Activated CD4-positive, alpha-beta T cell treated with anti-CD3 and anti-CD28 coated beads, Interleukin-2, amount 10 ng/mL, durations not matched to agents 7 days and 5 days (primary cell): ENCODE measurements at regions not wholly inside any gene's neighbourhood (a gene's known extent, or its start where the extent isn't known, plus 50 kb on each side); places are given as distances from the start of the nearest gene placed in this dataset.
"Not testable (repeated sequence)": the region's sequence is repeated elsewhere in the genome, so short reads cannot be mapped to it uniquely, and the experiment has no call there.

ENCODE experiments used
- CTCF ChIA-PET: fragments of 350-600 bp; sonication (Branson Sonifier 250); formaldehyde crosslinking; loops from one replicate; lab custom pipeline; 2021; ENCODE audit warnings: antibody characterized with exemption; lab: Charles Lee
- POLR2A ChIA-PET: fragments of 350-600 bp; sonication (Branson Sonifier 250); formaldehyde crosslinking; loops from one replicate; lab custom pipeline; 2021; ENCODE audit warnings: antibody characterized with exemption; lab: Charles Lee
- DNase-seq: peaks from one replicate; pipeline ENCODE4 v3.0.0-alpha.2; 2020
- H3K27ac Mint-ChIP-seq: one replicate; pipeline ENCODE4 v1.8.0; 2021; ENCODE audit warnings: mild to moderate bottlenecking, moderate library complexity, mixed read lengths
- H3K27me3 Mint-ChIP-seq: one replicate; pipeline ENCODE4 v1.8.0; 2021; ENCODE audit warnings: mixed read lengths
- H3K36me3 Mint-ChIP-seq: one replicate; pipeline ENCODE4 v1.8.0; 2021; ENCODE audit warnings: low read depth, mixed read lengths
- H3K4me1 Mint-ChIP-seq: one replicate; pipeline ENCODE4 v1.8.0; 2021; ENCODE audit warnings: mixed read lengths
- H3K4me3 Mint-ChIP-seq: one replicate; pipeline ENCODE4 v1.8.0; 2021; ENCODE audit warnings: mild to moderate bottlenecking, moderate library complexity, mixed read lengths
- H3K9me3 Mint-ChIP-seq: one replicate; pipeline ENCODE4 v1.8.0; 2021; ENCODE audit warnings: mixed read lengths

GRCh38 chr16:47872225-47872624 lies 283.6 kb downstream of the ABCC12 start:
- no peaks in the 10 kb centered on the region for H3K4me1 Mint-ChIP-seq
- ChIA-PET CTCF (no interaction called here), POLR2A (no interaction called here)
- no peaks in the 10 kb centered on the region for H3K9me3 Mint-ChIP-seq
- no peak overlapping the region for H3K4me3 Mint-ChIP-seq
- H3K27me3 Mint-ChIP-seq = no peaks in the 10 kb centered on the region
- H3K27ac Mint-ChIP-seq = no peak overlapping the region
- DNase-seq = no peak
- no peaks in the 10 kb centered on the region for H3K36me3 Mint-ChIP-seq

- no peak overlapping the region for H3K27ac Mint-ChIP-seq
- CTCF ChIA-PET = interaction anchor here (1.5 kb wide), 1 partner anchor 9 kb away, joined by 5 read pairs; no protein-coding TSS in a partner anchor
- H3K36me3 Mint-ChIP-seq = no peaks in the 10 kb centered on the region
- no peak overlapping the region for H3K4me3 Mint-ChIP-seq
- no peaks in the 10 kb centered on the region for H3K9me3 Mint-ChIP-seq
- no peaks in the 10 kb centered on the region for H3K27me3 Mint-ChIP-seq
- POLR2A ChIA-PET = no interaction called here
- H3K4me1 Mint-ChIP-seq = no peaks in the 10 kb centered on the region
- no peak for DNase-seq
Measured at GRCh38 chr16:47866423-47866822, 289.4 kb downstream of the ABCC12 start.

- Mint-ChIP-seq H3K4me3 (no peak overlapping the region), H3K4me1 (no peaks in the 10 kb centered on the region), H3K9me3 (no peaks in the 10 kb centered on the region), H3K36me3 (no peaks in the 10 kb centered on the region), H3K27ac (no peak overlapping the region), H3K27me3 (no peaks in the 10 kb centered on the region)
- POLR2A ChIA-PET = no interaction called here
- CTCF ChIA-PET = no interaction called here
- no peak for DNase-seq
Measured at GRCh38 chr16:47865337-47865855, 290.4 kb downstream of the ABCC12 start.

- CTCF ChIA-PET, POLR2A ChIA-PET, H3K4me1 Mint-ChIP-seq, H3K4me3 Mint-ChIP-seq, H3K27ac Mint-ChIP-seq, H3K36me3 Mint-ChIP-seq, H3K27me3 Mint-ChIP-seq, DNase-seq, H3K9me3 Mint-ChIP-seq: not testable (repeated sequence)
Measured at GRCh38 chr16:47864262-47864661, 291.5 kb downstream of the ABCC12 start.

GRCh38 chr16:47861999-47862398 lies 293.8 kb downstream of the ABCC12 start:
- CTCF ChIA-PET = no interaction called here
- no peak for DNase-seq

GRCh38 chr16:47858333-47858982 lies 297.3 kb downstream of the ABCC12 start:
- ChIA-PET CTCF (interaction anchor here (1.8 kb wide), 1 partner anchor 8 kb away, joined by 5 read pairs; no protein-coding TSS in a partner anchor), POLR2A (no interaction called here)
- Mint-ChIP-seq H3K9me3 (peaks cover 6% of the 10 kb centered on the region), H3K4me1 (no peaks in the 10 kb centered on the region), H3K36me3 (no peaks in the 10 kb centered on the region), H3K4me3 (no peak overlapping the region), H3K27ac (no peak overlapping the region), H3K27me3 (no peaks in the 10 kb centered on the region)
- DNase-seq = no peak

More at GRCh38 chr16:47861999-47862398, 293.8 kb downstream of the ABCC12 start:
- Mint-ChIP-seq H3K36me3 (no peaks in the 10 kb centered on the region), H3K27me3 (no peaks in the 10 kb centered on the region), H3K4me1 (no peaks in the 10 kb centered on the region), H3K4me3 (no peak overlapping the region), H3K27ac (no peak overlapping the region), H3K9me3 (no peaks in the 10 kb centered on the region)
- POLR2A ChIA-PET = no interaction called here

GRCh38 chr16:47855431-47855830 lies 300.4 kb downstream of the ABCC12 start:
- Mint-ChIP-seq H3K4me1 (no peaks in the 10 kb centered on the region), H3K4me3 (no peak overlapping the region), H3K36me3 (no peaks in the 10 kb centered on the region), H3K27ac (no peak overlapping the region), H3K27me3 (no peaks in the 10 kb centered on the region), H3K9me3 (peaks cover 6% of the 10 kb centered on the region)
- DNase-seq = no peak
- ChIA-PET CTCF (no interaction called here), POLR2A (interaction anchor here (0.6 kb wide), 1 partner anchor 13 kb away, joined by 7 read pairs; no protein-coding TSS in a partner anchor)

GRCh38 chr16:47854737-47855136 lies 301.1 kb downstream of the ABCC12 start:
- H3K4me1 Mint-ChIP-seq = no peaks in the 10 kb centered on the region
- POLR2A ChIA-PET = no interaction called here
- no peaks in the 10 kb centered on the region for H3K36me3 Mint-ChIP-seq
- no peak overlapping the region for H3K4me3 Mint-ChIP-seq
- no peaks in the 10 kb centered on the region for H3K27me3 Mint-ChIP-seq
- no peak for DNase-seq
- CTCF ChIA-PET = no interaction called here
- peaks cover 6% of the 10 kb centered on the region for H3K9me3 Mint-ChIP-seq
- no peak overlapping the region for H3K27ac Mint-ChIP-seq

GRCh38 chr16:47852991-47853390 lies 302.8 kb downstream of the ABCC12 start:
- ChIA-PET CTCF (no interaction called here), POLR2A (no interaction called here)

GRCh38 chr16:47851146-47851545 lies 304.6 kb downstream of the ABCC12 start:
- H3K4me1 Mint-ChIP-seq = no peaks in the 10 kb centered on the region
- no peaks in the 10 kb centered on the region for H3K36me3 Mint-ChIP-seq
- H3K9me3 Mint-ChIP-seq = peaks cover 6% of the 10 kb centered on the region
- CTCF ChIA-PET = no interaction called here
- no peak overlapping the region for H3K27ac Mint-ChIP-seq
- no peak for DNase-seq
- H3K4me3 Mint-ChIP-seq = no peak overlapping the region
- POLR2A ChIA-PET = no interaction called here
- no peaks in the 10 kb centered on the region for H3K27me3 Mint-ChIP-seq

More at GRCh38 chr16:47852991-47853390, 302.8 kb downstream of the ABCC12 start:
- Mint-ChIP-seq H3K9me3 (peaks cover 6% of the 10 kb centered on the region), H3K27me3 (no peaks in the 10 kb centered on the region), H3K4me3 (no peak overlapping the region), H3K27ac (no peak overlapping the region), H3K36me3 (no peaks in the 10 kb centered on the region), H3K4me1 (no peaks in the 10 kb centered on the region)
- DNase-seq = no peak

GRCh38 chr16:47849736-47850135 lies 306.1 kb downstream of the ABCC12 start:
- Mint-ChIP-seq H3K9me3 (peaks cover 3% of the 10 kb centered on the region), H3K27me3 (no peaks in the 10 kb centered on the region), H3K4me1 (no peaks in the 10 kb centered on the region), H3K4me3 (no peak overlapping the region), H3K36me3 (no peaks in the 10 kb centered on the region), H3K27ac (no peak overlapping the region)
- CTCF ChIA-PET = no interaction called here
- no peak for DNase-seq
- POLR2A ChIA-PET = no interaction called here

GRCh38 chr16:47848421-47849109 lies 307.2 kb downstream of the ABCC12 start:
- CTCF ChIA-PET = no interaction called here
- H3K4me3 Mint-ChIP-seq = no peak overlapping the region
- H3K4me1 Mint-ChIP-seq = no peaks in the 10 kb centered on the region
- DNase-seq = no peak
- H3K36me3 Mint-ChIP-seq = no peaks in the 10 kb centered on the region
- H3K9me3 Mint-ChIP-seq = no peaks in the 10 kb centered on the region
- no peak overlapping the region for H3K27ac Mint-ChIP-seq
- no peaks in the 10 kb centered on the region for H3K27me3 Mint-ChIP-seq
- POLR2A ChIA-PET = no interaction called here

GRCh38 chr16:47847220-47847970 lies 308.4 kb downstream of the ABCC12 start:
- Mint-ChIP-seq H3K4me1 (no peaks in the 10 kb centered on the region), H3K4me3 (no peak overlapping the region), H3K9me3 (no peaks in the 10 kb centered on the region), H3K36me3 (no peaks in the 10 kb centered on the region), H3K27ac (no peak overlapping the region), H3K27me3 (no peaks in the 10 kb centered on the region)
- ChIA-PET CTCF (no interaction called here), POLR2A (no interaction called here)
- no peak for DNase-seq
